Activated naive CD4-positive, alpha-beta T cell treated with anti-CD3 and anti-CD28 coated beads for 36 hours (primary cell): ENCODE measurements at regions not wholly inside any gene's neighbourhood (a gene's known extent, or its start where the extent isn't known, plus 50 kb on each side); places are given as distances from the start of the nearest gene placed in this dataset.

ENCODE experiments used
- CTCF ChIA-PET: fragments of 350-600 bp; sonication (Branson Sonifier 250); formaldehyde crosslinking; loops from one replicate; lab custom pipeline; 2021; ENCODE audit warnings: antibody characterized with exemption; lab: Charles Lee
- DNase-seq: peaks from one replicate; pipeline ENCODE4 v3.0.0-alpha.2; 2020
- H3K27ac Mint-ChIP-seq: one replicate; pipeline ENCODE4 v1.8.0; 2021; ENCODE audit warnings: mild to moderate bottlenecking, mixed read lengths
- H3K27me3 Mint-ChIP-seq: one replicate; pipeline ENCODE4 v1.8.0; 2021; ENCODE audit warnings: low read depth, mixed read lengths
- H3K36me3 Mint-ChIP-seq: one replicate; pipeline ENCODE4 v1.8.0; 2021; ENCODE audit warnings: low read depth, mixed read lengths
- H3K4me1 Mint-ChIP-seq: one replicate; pipeline ENCODE4 v1.8.0; 2021; ENCODE audit warnings: low read depth, mixed read lengths
- H3K4me3 Mint-ChIP-seq: one replicate; pipeline ENCODE4 v1.8.0; 2021; ENCODE audit warnings: mild to moderate bottlenecking, moderate library complexity, mixed read lengths
- H3K9me3 Mint-ChIP-seq: one replicate; pipeline ENCODE4 v1.8.0; 2021; ENCODE audit warnings: mixed read lengths
- intact Hi-C: fragments of 100-400 bp; cut with micrococcal nuclease; formaldehyde crosslinking; loops from one replicate; pipeline ENCODE4 v1.15.1; 2023

GRCh38 chr3:180294282-180295027 lies 257.7 kb upstream of the PEX5L start:
- no peak overlapping the region for H3K4me3 Mint-ChIP-seq
- peaks cover 2% of the 10 kb centered on the region for H3K9me3 Mint-ChIP-seq
- no peaks in the 10 kb centered on the region for H3K27me3 Mint-ChIP-seq
- H3K27ac Mint-ChIP-seq = no peak overlapping the region
- CTCF ChIA-PET = no interaction called here
- no peaks in the 10 kb centered on the region for H3K4me1 Mint-ChIP-seq
- no peak for DNase-seq
- intact Hi-C loops = no loop called here
- H3K36me3 Mint-ChIP-seq = no peaks in the 10 kb centered on the region

GRCh38 chr3:180295811-180296210 lies 259.1 kb upstream of the PEX5L start:
- Mint-ChIP-seq H3K4me1 (no peaks in the 10 kb centered on the region), H3K9me3 (peaks cover 2% of the 10 kb centered on the region), H3K27ac (no peak overlapping the region), H3K36me3 (no peaks in the 10 kb centered on the region), H3K4me3 (no peak overlapping the region), H3K27me3 (no peaks in the 10 kb centered on the region)
- intact Hi-C loops = no loop called here
- DNase-seq = no peak
- CTCF ChIA-PET = no interaction called here

- intact Hi-C loops = no loop called here
- CTCF ChIA-PET = no interaction called here
- no peaks in the 10 kb centered on the region for H3K4me1 Mint-ChIP-seq
- H3K9me3 Mint-ChIP-seq = peaks cover 2% of the 10 kb centered on the region
- H3K4me3 Mint-ChIP-seq = no peak overlapping the region
- no peaks in the 10 kb centered on the region for H3K36me3 Mint-ChIP-seq
- no peak for DNase-seq
- H3K27ac Mint-ChIP-seq = no peak overlapping the region
- no peaks in the 10 kb centered on the region for H3K27me3 Mint-ChIP-seq
These were observed 260.2 kb upstream of the PEX5L start for GRCh38 chr3:180296971-180297370.

GRCh38 chr3:180306155-180306554 lies 269.4 kb upstream of the PEX5L start:
- intact Hi-C loops = no loop called here
- no peak overlapping the region for H3K27ac Mint-ChIP-seq
- H3K36me3 Mint-ChIP-seq = no peaks in the 10 kb centered on the region
- peaks cover 3% of the 10 kb centered on the region for H3K27me3 Mint-ChIP-seq
- CTCF ChIA-PET = no interaction called here
- no peak overlapping the region for H3K4me3 Mint-ChIP-seq
- no peaks in the 10 kb centered on the region for H3K4me1 Mint-ChIP-seq
- no peaks in the 10 kb centered on the region for H3K9me3 Mint-ChIP-seq
- DNase-seq = no peak

GRCh38 chr3:180306691-180307090 lies 270.0 kb upstream of the PEX5L start:
- Mint-ChIP-seq H3K4me3 (no peak overlapping the region), H3K4me1 (no peaks in the 10 kb centered on the region), H3K27me3 (peaks cover 3% of the 10 kb centered on the region), H3K9me3 (no peaks in the 10 kb centered on the region), H3K36me3 (no peaks in the 10 kb centered on the region), H3K27ac (no peak overlapping the region)
- CTCF ChIA-PET = no interaction called here
- intact Hi-C loops = no loop called here
- DNase-seq = no peak

- Mint-ChIP-seq H3K4me1 (no peaks in the 10 kb centered on the region), H3K27ac (no peak overlapping the region), H3K36me3 (no peaks in the 10 kb centered on the region), H3K9me3 (no peaks in the 10 kb centered on the region), H3K27me3 (peaks cover 3% of the 10 kb centered on the region), H3K4me3 (no peak overlapping the region)
- intact Hi-C loops = no loop called here
- CTCF ChIA-PET = no interaction called here
- no peak for DNase-seq
These were observed 274.5 kb upstream of the PEX5L start for GRCh38 chr3:180311242-180311641.

GRCh38 chr3:180316321-180316720 lies 279.6 kb upstream of the PEX5L start:
- Mint-ChIP-seq H3K4me1 (no peaks in the 10 kb centered on the region), H3K9me3 (no peaks in the 10 kb centered on the region), H3K36me3 (no peaks in the 10 kb centered on the region), H3K27ac (no peak overlapping the region), H3K4me3 (no peak overlapping the region), H3K27me3 (no peaks in the 10 kb centered on the region)
- no peak for DNase-seq
- intact Hi-C loops = no loop called here
- CTCF ChIA-PET = interaction anchor here (1.0 kb wide), 1 partner anchor 89 kb away, joined by 3 read pairs; no protein-coding TSS in a partner anchor

GRCh38 chr3:180319461-180319860 lies 282.5 kb upstream of the TTC14 start:
- H3K4me3 Mint-ChIP-seq = no peak overlapping the region
- H3K36me3 Mint-ChIP-seq = no peaks in the 10 kb centered on the region
- CTCF ChIA-PET = no interaction called here
- no peak overlapping the region for H3K27ac Mint-ChIP-seq
- no peaks in the 10 kb centered on the region for H3K4me1 Mint-ChIP-seq
- H3K27me3 Mint-ChIP-seq = no peaks in the 10 kb centered on the region
- intact Hi-C loops = no loop called here
- DNase-seq = no peak
- H3K9me3 Mint-ChIP-seq = peaks cover 3% of the 10 kb centered on the region

GRCh38 chr3:180320631-180321030 lies 281.3 kb upstream of the TTC14 start:
- Mint-ChIP-seq H3K36me3 (no peaks in the 10 kb centered on the region), H3K4me3 (no peak overlapping the region), H3K4me1 (no peaks in the 10 kb centered on the region), H3K9me3 (peaks cover 5% of the 10 kb centered on the region), H3K27ac (no peak overlapping the region), H3K27me3 (no peaks in the 10 kb centered on the region)
- intact Hi-C loops = no loop called here
- DNase-seq = no peak
- CTCF ChIA-PET = interaction anchor here (0.6 kb wide), 1 partner anchor 24 kb away, joined by 3 read pairs; no protein-coding TSS in a partner anchor

- CTCF ChIA-PET = interaction anchor here (0.6 kb wide), 1 partner anchor 23 kb away, joined by 3 read pairs; no protein-coding TSS in a partner anchor
- no peaks in the 10 kb centered on the region for H3K36me3 Mint-ChIP-seq
- no peaks in the 10 kb centered on the region for H3K4me1 Mint-ChIP-seq
- H3K4me3 Mint-ChIP-seq = no peak overlapping the region
- no peak overlapping the region for H3K27ac Mint-ChIP-seq
- DNase-seq = no peak
- no peaks in the 10 kb centered on the region for H3K27me3 Mint-ChIP-seq
- peaks cover 5% of the 10 kb centered on the region for H3K9me3 Mint-ChIP-seq
- intact Hi-C loops = no loop called here
These were observed 280.4 kb upstream of the TTC14 start for GRCh38 chr3:180321534-180321933.

GRCh38 chr3:180322829-180323228 lies 279.1 kb upstream of the TTC14 start:
- no peak for DNase-seq
- Mint-ChIP-seq H3K27me3 (no peaks in the 10 kb centered on the region), H3K9me3 (peaks cover 5% of the 10 kb centered on the region), H3K4me1 (no peaks in the 10 kb centered on the region), H3K36me3 (no peaks in the 10 kb centered on the region), H3K27ac (no peak overlapping the region), H3K4me3 (no peak overlapping the region)
- CTCF ChIA-PET = interaction anchor here (0.6 kb wide), 1 partner anchor 20 kb away, joined by 3 read pairs; no protein-coding TSS in a partner anchor
- intact Hi-C loops = no loop called here

- Mint-ChIP-seq H3K9me3 (peaks cover 5% of the 10 kb centered on the region), H3K4me1 (no peaks in the 10 kb centered on the region), H3K27me3 (no peaks in the 10 kb centered on the region), H3K27ac (no peak overlapping the region), H3K36me3 (no peaks in the 10 kb centered on the region), H3K4me3 (no peak overlapping the region)
- CTCF ChIA-PET = no interaction called here
- no peak for DNase-seq
- intact Hi-C loops = no loop called here
These were observed 277.2 kb upstream of the TTC14 start for GRCh38 chr3:180324791-180325190.

GRCh38 chr3:180325533-180325932 lies 276.4 kb upstream of the TTC14 start:
- Mint-ChIP-seq H3K27me3 (no peaks in the 10 kb centered on the region), H3K4me3 (no peak overlapping the region), H3K36me3 (no peaks in the 10 kb centered on the region), H3K4me1 (no peaks in the 10 kb centered on the region), H3K9me3 (peaks cover 5% of the 10 kb centered on the region), H3K27ac (no peak overlapping the region)
- intact Hi-C loops = no loop called here
- DNase-seq = no peak
- CTCF ChIA-PET = no interaction called here
